ENCODE measurements at regions not wholly inside any gene's neighbourhood (a gene's known extent, or its start where the extent isn't known, plus 50 kb on each side); places are given as distances from the start of the nearest gene placed in this dataset.

GRCh38 chr2:22801970-22802369 lies 583.0 kb upstream of the KLHL29 start:
- no peak for DNase-seq
- intact Hi-C loops (cut with DNase I) = no loop called here

GRCh38 chr2:22807872-22808271 lies 577.1 kb upstream of the KLHL29 start:
- DNase-seq = no peak
- intact Hi-C loops (cut with DNase I) = no loop called here

GRCh38 chr2:22810602-22811001 lies 574.4 kb upstream of the KLHL29 start:
- intact Hi-C loops (cut with DNase I) = no loop called here
- no peak for DNase-seq

DNA sequence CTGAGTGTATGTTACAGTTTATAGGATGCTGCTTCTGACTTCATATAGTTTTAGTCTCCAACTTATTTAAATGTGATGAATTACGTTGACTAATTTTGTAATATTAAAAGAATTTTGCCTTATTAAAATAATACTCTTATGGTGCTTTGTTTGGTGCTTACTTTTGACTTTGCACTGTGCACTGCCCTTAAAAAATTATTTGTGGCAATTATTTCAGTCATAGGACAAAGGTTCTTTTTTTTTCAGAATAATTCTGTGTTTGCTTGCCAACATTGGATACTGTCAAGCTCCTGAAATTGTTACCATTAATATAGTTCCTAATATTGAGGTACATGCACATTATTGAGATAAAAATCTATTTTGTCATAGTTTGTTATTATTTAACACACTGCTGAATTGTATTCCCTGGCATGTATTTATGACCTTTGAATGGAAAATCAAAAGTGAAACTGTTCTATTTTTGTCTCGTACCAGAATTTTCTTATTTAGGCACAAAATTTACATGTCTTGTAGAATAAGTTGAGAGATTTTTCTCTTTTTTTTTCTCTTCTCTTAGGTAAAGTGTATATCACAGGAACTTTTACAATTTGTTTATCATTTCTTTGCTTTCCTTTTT lies 572.8 kb upstream of the KLHL29 start:
- intact Hi-C loops (cut with DNase I) = no loop called here

DNA sequence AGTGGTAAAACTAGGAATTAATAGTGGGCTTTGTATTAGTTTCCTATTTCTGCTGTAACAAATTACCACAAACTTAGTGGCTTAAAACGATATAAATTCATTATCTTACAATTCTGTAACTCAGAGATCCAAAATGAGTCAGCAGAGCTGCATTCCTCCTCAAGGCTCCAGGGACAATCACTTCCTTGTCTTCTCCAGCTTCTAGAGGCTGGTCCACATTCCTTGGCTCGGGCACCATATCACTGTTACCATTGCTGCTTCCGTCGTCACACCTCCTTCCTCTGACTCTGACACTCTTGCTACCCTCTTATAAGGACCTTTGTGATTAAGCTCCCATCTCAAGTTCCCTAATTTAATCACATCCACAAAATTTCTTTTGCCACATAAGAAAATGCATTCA lies 567.8 kb upstream of the KLHL29 start:
- intact Hi-C loops (cut with DNase I) = no loop called here
- DNase-seq = no peak

More for the DNA sequence above, 572.8 kb upstream of the KLHL29 start:
- no peak for DNase-seq

- no peak for DNase-seq
- intact Hi-C loops (cut with DNase I) = no loop called here
Observed at GRCh38 chr2:22821458-22821857, 563.5 kb upstream of the KLHL29 start.

DNA sequence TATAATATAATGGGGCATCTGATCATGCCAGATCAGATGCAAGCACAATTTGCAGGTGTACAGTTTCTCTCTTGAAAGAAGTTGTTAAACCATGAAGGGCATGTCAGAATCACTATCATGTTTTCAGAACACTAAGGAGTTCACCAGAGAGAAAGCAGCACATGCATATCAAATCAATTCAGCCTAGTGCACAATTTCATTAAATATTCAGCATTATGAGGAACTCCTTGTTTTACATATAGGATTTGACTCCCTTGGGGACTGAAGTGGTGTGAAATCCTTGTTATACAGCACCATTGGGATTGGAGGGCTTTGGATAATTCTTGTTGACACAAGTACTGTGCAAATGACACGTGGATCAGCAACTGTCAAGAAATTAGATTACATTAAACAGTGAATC lies 562.1 kb upstream of the KLHL29 start:
- no peak for DNase-seq
- intact Hi-C loops (cut with DNase I) = no loop called here

DNA sequence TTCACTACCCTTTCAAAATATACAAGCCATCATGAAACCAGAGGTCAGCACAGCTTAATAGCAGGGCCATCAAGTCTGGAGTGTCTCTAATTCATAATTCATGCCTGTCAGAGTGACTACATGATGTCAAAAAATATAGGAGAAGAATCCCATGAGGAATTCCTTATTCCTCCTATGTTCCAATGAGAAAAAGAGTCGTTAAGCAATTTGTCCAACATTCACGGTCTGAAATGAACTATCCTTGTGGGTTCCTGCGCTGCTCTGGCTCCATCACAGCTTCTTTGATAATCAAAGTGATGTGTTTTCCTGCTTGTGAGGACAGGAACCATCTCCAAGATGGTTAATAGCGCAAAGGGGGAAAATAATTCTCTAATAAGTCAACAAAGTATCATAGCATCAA lies 560.4 kb upstream of the KLHL29 start:
- intact Hi-C loops (cut with DNase I) = no loop called here

GRCh38 chr2:22826703-22827102 lies 558.3 kb upstream of the KLHL29 start:
- intact Hi-C loops (cut with DNase I) = no loop called here
- no peak for DNase-seq

More for the DNA sequence above, 560.4 kb upstream of the KLHL29 start:
- no peak for DNase-seq

GRCh38 chr2:22829791-22830190 lies 555.2 kb upstream of the KLHL29 start:
- intact Hi-C loops (cut with DNase I) = no loop called here
- no peak for DNase-seq

DNA sequence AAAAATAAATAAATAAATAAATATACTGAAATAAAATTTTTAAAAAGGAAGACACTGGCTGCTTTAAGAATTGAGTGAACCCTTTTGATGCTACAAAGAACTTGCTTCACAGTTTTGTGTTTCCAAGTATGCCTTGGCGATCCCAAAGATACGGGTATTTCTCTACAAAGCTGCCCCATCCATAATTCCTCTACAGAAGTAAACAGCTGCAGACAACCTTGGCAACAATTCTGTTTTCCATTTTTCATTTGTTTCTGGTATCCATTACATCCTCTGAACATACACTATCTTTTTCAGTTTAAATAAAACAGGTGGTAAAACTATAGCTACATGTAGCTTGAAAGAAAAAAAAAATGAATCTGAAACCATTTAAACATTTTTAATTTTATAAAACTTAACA lies 552.8 kb upstream of the KLHL29 start:
- DNase-seq = no peak
- intact Hi-C loops (cut with DNase I) = no loop called here

DNA sequence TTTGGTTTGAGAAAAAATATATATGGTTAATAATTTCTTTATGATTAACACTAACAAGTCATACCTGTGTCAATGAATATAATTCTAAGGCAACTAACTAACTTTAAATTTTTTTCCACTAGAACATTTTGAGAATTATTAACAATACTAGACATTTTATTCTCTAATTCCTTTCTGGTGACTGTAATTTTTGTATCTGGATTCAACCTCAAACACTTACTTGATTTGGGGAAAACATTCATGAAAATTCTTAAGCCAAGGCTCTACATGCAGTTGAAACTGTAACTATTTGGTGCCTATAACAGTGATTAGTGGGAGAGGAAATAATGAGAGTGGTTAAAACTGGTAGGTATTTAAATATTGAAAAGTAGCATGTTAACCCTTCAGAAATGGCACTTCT lies 546.5 kb upstream of the KLHL29 start:
- no peak for DNase-seq

DNA sequence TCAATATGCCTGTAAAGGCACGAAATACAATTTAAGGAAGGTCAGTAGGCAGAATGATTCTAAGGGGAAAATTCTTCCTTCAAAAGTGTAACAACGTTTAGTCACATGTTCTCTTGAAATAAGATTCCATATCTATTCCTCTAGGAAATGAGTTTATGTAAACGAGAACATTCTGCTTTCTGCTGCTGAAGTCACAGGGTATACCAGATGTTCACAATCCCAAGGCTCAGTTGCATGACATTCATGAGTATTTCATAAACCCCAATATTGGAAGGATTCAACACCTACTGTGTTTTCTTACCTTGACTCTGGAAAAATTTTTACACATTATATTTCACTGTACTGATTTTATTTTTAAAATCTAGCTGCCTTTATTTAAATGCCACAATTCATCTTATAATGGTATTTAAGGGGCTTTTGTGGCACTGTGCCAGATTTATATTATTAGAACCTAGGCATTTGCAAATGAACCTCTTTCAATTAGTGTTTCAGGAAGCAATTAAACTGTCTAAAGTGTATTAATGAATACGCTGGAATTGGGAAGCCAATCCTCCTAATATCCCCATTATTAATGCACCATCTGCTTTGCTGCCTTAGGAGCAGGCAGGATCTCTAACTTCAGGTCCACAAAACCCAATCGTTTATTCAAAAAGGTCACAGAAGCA lies 542.6 kb upstream of the KLHL29 start:
- no peak for DNase-seq

More for the DNA sequence above, 546.5 kb upstream of the KLHL29 start:
- intact Hi-C loops (cut with DNase I) = no loop called here

GRCh38 chr2:22843919-22844537 lies 541.0 kb upstream of the KLHL29 start:
- intact Hi-C loops (cut with DNase I) = no loop called here
- no peak for DNase-seq

More for the DNA sequence above, 542.6 kb upstream of the KLHL29 start:
- intact Hi-C loops (cut with DNase I) = no loop called here

GRCh38 chr2:22850310-22850709 lies 534.7 kb upstream of the KLHL29 start:
- no peak for DNase-seq
- intact Hi-C loops (cut with DNase I) = no loop called here

DNA sequence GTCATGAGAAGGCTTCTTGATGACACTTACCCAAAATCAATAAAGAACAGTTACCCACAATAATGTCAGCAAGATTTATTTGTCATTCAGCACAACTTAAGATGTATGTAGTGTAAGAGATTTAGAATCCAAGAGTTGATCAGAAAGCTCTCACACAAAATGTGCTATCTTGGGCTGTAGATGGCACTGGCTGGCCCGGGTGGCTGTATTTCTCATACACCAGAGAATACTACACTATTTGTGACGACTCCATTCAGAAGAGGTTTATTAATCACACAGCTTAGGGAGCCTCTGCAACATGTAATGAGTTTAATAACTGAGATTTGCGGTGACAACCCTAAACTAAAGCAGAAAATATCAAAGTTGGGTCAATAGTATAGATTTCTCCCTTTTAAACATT lies 530.4 kb upstream of the KLHL29 start:
- intact Hi-C loops (cut with DNase I) = no loop called here

GRCh38 chr2:22855081-22855480 lies 529.9 kb upstream of the KLHL29 start:
- DNase-seq = peak in 2 of 10 donors; percentile 20 to 26

More for the DNA sequence above, 530.4 kb upstream of the KLHL29 start:
- peak in 5 of 10 donors; percentile 11 to 81 (median 35) for DNase-seq

DNA sequence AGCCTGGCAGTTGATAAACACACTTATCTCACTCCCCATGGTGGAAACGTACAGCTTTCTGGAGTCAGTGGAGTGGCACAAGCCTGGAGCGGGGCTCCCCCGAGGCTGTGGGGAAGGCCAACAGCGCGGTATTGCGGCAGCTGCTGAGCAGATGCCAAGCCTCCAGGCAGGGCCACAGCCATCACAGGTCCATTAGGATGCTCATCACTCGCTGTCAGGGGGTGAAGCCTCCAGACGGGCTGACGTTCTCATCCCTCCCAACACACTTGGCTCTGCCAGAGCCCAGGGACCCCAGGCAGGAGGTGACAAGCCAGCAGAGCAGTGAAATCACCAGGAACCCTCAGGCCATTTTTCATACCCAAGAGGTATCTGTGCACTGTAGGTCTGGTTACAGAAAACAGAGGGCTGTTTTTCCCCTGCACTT lies 529.2 kb upstream of the KLHL29 start:
- intact Hi-C loops (cut with DNase I) = loop anchor here (5.0 kb wide), 1 partner anchor 182 kb away; no protein-coding TSS in a partner anchor
- peak; percentile 5 to 91 (median 32) for DNase-seq

More at GRCh38 chr2:22855081-22855480, 529.9 kb upstream of the KLHL29 start:
- intact Hi-C loops (cut with DNase I) = loop anchor here (5.0 kb wide), 1 partner anchor 182 kb away; no protein-coding TSS in a partner anchor

DNA sequence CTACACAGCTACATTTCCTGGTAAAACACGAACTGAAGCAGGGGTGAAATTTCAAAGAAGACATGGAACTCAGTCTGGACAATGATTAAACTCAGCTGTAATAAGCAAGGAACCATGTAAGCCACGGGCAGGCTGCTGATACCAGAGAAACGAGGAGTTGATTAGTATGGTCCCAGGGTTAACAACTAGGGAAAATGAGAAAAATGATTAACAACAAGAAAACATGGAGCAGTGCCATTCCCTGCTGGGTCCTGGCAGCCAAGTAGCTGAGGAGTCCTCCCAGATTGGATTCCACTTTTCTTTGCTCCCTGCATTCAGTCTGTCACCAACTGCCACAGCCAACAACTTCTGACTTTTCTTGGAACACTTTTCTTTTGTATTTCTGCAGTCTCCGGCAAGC lies 517.0 kb upstream of the KLHL29 start:
- intact Hi-C loops (cut with DNase I) = no loop called here
- DNase-seq = no peak

GRCh38 chr2:22878121-22878520 lies 506.9 kb upstream of the KLHL29 start:
- intact Hi-C loops (cut with DNase I) = no loop called here
- DNase-seq = no peak

DNA sequence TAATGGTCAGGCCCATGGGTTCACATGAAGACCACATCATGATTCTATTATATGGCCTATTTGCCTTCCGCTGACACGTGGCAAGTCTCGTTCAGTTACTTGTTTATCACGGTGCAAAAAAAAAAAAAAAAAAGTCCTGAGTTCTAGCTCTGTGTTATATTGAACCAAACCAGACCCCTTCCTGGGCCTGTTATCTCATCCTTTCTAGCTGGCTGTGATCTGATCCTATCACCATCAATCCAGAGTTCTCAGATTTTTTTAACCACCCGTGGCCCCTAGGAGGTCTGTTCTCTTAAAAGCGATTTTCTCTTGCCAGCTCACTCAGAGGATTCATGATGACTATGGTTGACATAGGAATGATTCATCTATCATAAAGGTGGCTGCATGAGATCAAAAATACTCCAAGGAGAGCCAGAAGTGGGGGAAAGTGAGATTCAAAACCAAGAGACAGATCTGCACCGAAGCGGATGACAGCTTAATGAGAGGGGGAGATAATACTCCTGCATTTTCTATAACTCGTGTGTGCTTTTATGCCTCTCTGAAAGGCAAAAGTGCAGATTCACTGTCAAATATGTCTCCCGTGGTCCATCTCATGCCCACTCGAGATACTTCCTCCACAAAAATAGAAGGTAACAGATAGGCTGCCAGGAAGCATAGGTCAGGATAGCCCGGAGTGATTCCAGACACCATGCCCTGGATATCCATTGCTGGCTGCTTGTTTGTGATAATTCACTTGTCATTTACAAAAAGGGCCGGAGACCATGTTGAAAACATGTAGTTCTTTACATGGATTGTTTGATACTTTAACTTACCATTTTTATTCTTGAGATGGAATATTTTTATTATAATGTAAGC lies 505.7 kb upstream of the KLHL29 start:
- intact Hi-C loops (cut with DNase I) = no loop called here
- DNase-seq = no peak

Data from posterior cingulate gyrus (tissue), 11 donors.